GM23338 (cell line): ENCODE measurements at regions not wholly inside any gene's neighbourhood (a gene's known extent, or its start where the extent isn't known, plus 50 kb on each side); places are given as distances from the start of the nearest gene placed in this dataset.
A peak's percentile ranks its signal among the peaks of the same experiment; 100 is the strongest.

ENCODE experiments used
- ATAC-seq: fragments of 200-7000 bp; cut with Tn5 transposase; 3 replicates; pipeline ENCODE4 v1.9.1; 2020
- DNase-seq: peaks from one replicate; pipeline ENCODE4 v3.0.0-alpha.2; 2015; ENCODE audit warnings: low spot score
- H2AFZ ChIP-seq: fragments of 200-600 bp; sonication (generic); 2 replicates; pipeline ENCODE4 v1.8.0; 2016; ENCODE audit warnings: antibody characterized with exemption, mild to moderate bottlenecking, moderate library complexity
- H3F3A ChIP-seq: fragments of 200-600 bp; sonication (generic); replicated peaks from 2 replicates; pipeline ENCODE4 v1.8.0; 2017; ENCODE audit warnings: antibody characterized with exemption, mixed run types, low read depth
- H3K27ac ChIP-seq: fragments of 200-600 bp; sonication (generic); 2 replicates; pipeline ENCODE4 v1.6.1; 2016; ENCODE audit warnings: low read depth
- H3K27me3 ChIP-seq: fragments of 200-600 bp; sonication (generic); 2 replicates; pipeline ENCODE4 v1.8.0; 2016; ENCODE audit warnings: mild to moderate bottlenecking, mixed run types, moderate library complexity; ENCODE audit not compliant: insufficient read depth
- H3K36me3 ChIP-seq: fragments of 200-600 bp; sonication (generic); 2 replicates; pipeline ENCODE4 v1.8.0; 2016; ENCODE audit warnings: mild to moderate bottlenecking; ENCODE audit not compliant: insufficient read depth
- H3K4me1 ChIP-seq: fragments of 200-600 bp; sonication (generic); 2 replicates; pipeline ENCODE4 v1.8.0; 2016; ENCODE audit warnings: mild to moderate bottlenecking, moderate library complexity; ENCODE audit not compliant: insufficient read depth
- H3K4me2 ChIP-seq: fragments of 200-600 bp; sonication (generic); 2 replicates; pipeline ENCODE4 v1.7.1; 2017; ENCODE audit warnings: mixed run types
- H3K4me3 ChIP-seq: fragments of 200-600 bp; sonication (generic); 2 replicates; pipeline ENCODE4 v1.6.1; 2016; ENCODE audit warnings: mixed run types
- H3K79me2 ChIP-seq: fragments of 200-600 bp; sonication (generic); replicated peaks from 2 replicates; pipeline ENCODE4 v1.8.0; 2017; ENCODE audit warnings: mild to moderate bottlenecking; ENCODE audit not compliant: insufficient read depth
- H3K9me2 ChIP-seq: fragments of 200-600 bp; sonication (generic); 2 replicates; pipeline ENCODE4 v1.8.0; 2017; ENCODE audit not compliant: insufficient read depth
- H4K20me1 ChIP-seq: fragments of 200-600 bp; sonication (generic); replicated peaks from 2 replicates; pipeline ENCODE4 v1.8.0; 2017; ENCODE audit warnings: mild to moderate bottlenecking; ENCODE audit not compliant: insufficient read depth
- H3K27ac Mint-ChIP-seq: 2 replicates; pipeline ENCODE4 v1.8.0; 2020; ENCODE audit warnings: inconsistent platforms, mild to moderate bottlenecking, moderate library complexity, mixed read lengths
- H3K27me3 Mint-ChIP-seq: 3 replicates; pipeline ENCODE4 v1.8.0; 2022; ENCODE audit warnings: low read depth, mild to moderate bottlenecking, moderate library complexity, mixed read lengths, inconsistent platforms; ENCODE audit not compliant: insufficient read depth, poor library complexity
- H3K36me3 Mint-ChIP-seq: 3 replicates; pipeline ENCODE4 v1.8.0; 2021; ENCODE audit warnings: low read depth, mild to moderate bottlenecking, inconsistent platforms, moderate library complexity, mixed read lengths
- H3K4me1 Mint-ChIP-seq: 3 replicates; pipeline ENCODE4 v1.8.0; 2020; ENCODE audit warnings: mild to moderate bottlenecking, inconsistent platforms, mixed read lengths
- H3K4me3 Mint-ChIP-seq: 3 replicates; pipeline ENCODE4 v1.8.0; 2021; ENCODE audit warnings: moderate library complexity, mild to moderate bottlenecking, inconsistent platforms, mixed read lengths
- H3K9me3 Mint-ChIP-seq: 3 replicates; pipeline ENCODE4 v1.8.0; 2020; ENCODE audit warnings: moderate library complexity, mild to moderate bottlenecking, inconsistent platforms, mixed read lengths
- CREB1 ChIP-seq: fragments of 250-450 bp; sonication (Bioruptor Pico); IDR thresholded peaks from 2 replicates; pipeline ENCODE4 v1.5.0; 2020; ENCODE audit warnings: low read depth, mild to moderate bottlenecking, moderate library complexity
- EZH2phosphoT487 ChIP-seq: fragments of 200-600 bp; sonication (generic); IDR thresholded peaks from one replicate; pipeline ENCODE4 v1.8.1; 2018; ENCODE audit warnings: antibody characterized with exemption; ENCODE audit not compliant: unreplicated experiment
- JUNB ChIP-seq: IDR thresholded peaks from one replicate; pipeline ENCODE4 v1.6.1; 2016; ENCODE audit warnings: antibody characterized with exemption; ENCODE audit not compliant: unreplicated experiment
- ZNF114 ChIP-seq: fragments of 250-450 bp; sonication (Bioruptor Pico); IDR thresholded peaks from 2 replicates; pipeline ENCODE4 v1.5.0; 2020; ENCODE audit warnings: mild to moderate bottlenecking, moderate library complexity
- TF ChIP-seq, protein P1 (sequence below): fragments of 250-450 bp; sonication (Bioruptor Pico); IDR thresholded peaks from 2 replicates; pipeline ENCODE4 v1.5.0; 2020; ENCODE audit warnings: mild to moderate bottlenecking, moderate library complexity

- H3K27ac Mint-ChIP-seq, result no peak overlapping the region
- no peaks in the 10 kb centered on the region for H3K27me3 ChIP-seq
These were observed 348.8 kb upstream of the SETBP1 start for GRCh38 chr18:44331656-44332570.

More at GRCh38 chr18:44331656-44332570, 348.8 kb upstream of the SETBP1 start:
- no peaks in the 10 kb centered on the region for H3F3A ChIP-seq
- 0 out of 2 replicates have a peak overlapping the region, but pooled peaks have one; percentile 30 for H2AFZ ChIP-seq
- H3K4me3 Mint-ChIP-seq, result no peak overlapping the region
- H3K4me1 Mint-ChIP-seq, result no peaks in the 10 kb centered on the region
- H3K27ac ChIP-seq, result no peak overlapping the region
- DNase-seq (no peak), ATAC-seq (no peak)
- H3K9me3 Mint-ChIP-seq, result peaks cover 9% of the 10 kb centered on the region; the same call in 2 of the 3 replicates
- no peaks in the 10 kb centered on the region for H3K36me3 ChIP-seq
- no peaks in the 10 kb centered on the region for H4K20me1 ChIP-seq
- no peaks in the 10 kb centered on the region for H3K36me3 Mint-ChIP-seq
- H3K4me2 ChIP-seq, result no peak overlapping the region
- no peaks in the 10 kb centered on the region for H3K79me2 ChIP-seq
- H3K9me2 ChIP-seq, result no peaks in the 10 kb centered on the region
- no peak for TF ChIP-seq CREB1 (CRISPR knock-in tag)
- no peak for TF ChIP-seq EZH2phosphoT487
- TF ChIP-seq JUNB, result no peak
- TF ChIP-seq, protein P1, sequence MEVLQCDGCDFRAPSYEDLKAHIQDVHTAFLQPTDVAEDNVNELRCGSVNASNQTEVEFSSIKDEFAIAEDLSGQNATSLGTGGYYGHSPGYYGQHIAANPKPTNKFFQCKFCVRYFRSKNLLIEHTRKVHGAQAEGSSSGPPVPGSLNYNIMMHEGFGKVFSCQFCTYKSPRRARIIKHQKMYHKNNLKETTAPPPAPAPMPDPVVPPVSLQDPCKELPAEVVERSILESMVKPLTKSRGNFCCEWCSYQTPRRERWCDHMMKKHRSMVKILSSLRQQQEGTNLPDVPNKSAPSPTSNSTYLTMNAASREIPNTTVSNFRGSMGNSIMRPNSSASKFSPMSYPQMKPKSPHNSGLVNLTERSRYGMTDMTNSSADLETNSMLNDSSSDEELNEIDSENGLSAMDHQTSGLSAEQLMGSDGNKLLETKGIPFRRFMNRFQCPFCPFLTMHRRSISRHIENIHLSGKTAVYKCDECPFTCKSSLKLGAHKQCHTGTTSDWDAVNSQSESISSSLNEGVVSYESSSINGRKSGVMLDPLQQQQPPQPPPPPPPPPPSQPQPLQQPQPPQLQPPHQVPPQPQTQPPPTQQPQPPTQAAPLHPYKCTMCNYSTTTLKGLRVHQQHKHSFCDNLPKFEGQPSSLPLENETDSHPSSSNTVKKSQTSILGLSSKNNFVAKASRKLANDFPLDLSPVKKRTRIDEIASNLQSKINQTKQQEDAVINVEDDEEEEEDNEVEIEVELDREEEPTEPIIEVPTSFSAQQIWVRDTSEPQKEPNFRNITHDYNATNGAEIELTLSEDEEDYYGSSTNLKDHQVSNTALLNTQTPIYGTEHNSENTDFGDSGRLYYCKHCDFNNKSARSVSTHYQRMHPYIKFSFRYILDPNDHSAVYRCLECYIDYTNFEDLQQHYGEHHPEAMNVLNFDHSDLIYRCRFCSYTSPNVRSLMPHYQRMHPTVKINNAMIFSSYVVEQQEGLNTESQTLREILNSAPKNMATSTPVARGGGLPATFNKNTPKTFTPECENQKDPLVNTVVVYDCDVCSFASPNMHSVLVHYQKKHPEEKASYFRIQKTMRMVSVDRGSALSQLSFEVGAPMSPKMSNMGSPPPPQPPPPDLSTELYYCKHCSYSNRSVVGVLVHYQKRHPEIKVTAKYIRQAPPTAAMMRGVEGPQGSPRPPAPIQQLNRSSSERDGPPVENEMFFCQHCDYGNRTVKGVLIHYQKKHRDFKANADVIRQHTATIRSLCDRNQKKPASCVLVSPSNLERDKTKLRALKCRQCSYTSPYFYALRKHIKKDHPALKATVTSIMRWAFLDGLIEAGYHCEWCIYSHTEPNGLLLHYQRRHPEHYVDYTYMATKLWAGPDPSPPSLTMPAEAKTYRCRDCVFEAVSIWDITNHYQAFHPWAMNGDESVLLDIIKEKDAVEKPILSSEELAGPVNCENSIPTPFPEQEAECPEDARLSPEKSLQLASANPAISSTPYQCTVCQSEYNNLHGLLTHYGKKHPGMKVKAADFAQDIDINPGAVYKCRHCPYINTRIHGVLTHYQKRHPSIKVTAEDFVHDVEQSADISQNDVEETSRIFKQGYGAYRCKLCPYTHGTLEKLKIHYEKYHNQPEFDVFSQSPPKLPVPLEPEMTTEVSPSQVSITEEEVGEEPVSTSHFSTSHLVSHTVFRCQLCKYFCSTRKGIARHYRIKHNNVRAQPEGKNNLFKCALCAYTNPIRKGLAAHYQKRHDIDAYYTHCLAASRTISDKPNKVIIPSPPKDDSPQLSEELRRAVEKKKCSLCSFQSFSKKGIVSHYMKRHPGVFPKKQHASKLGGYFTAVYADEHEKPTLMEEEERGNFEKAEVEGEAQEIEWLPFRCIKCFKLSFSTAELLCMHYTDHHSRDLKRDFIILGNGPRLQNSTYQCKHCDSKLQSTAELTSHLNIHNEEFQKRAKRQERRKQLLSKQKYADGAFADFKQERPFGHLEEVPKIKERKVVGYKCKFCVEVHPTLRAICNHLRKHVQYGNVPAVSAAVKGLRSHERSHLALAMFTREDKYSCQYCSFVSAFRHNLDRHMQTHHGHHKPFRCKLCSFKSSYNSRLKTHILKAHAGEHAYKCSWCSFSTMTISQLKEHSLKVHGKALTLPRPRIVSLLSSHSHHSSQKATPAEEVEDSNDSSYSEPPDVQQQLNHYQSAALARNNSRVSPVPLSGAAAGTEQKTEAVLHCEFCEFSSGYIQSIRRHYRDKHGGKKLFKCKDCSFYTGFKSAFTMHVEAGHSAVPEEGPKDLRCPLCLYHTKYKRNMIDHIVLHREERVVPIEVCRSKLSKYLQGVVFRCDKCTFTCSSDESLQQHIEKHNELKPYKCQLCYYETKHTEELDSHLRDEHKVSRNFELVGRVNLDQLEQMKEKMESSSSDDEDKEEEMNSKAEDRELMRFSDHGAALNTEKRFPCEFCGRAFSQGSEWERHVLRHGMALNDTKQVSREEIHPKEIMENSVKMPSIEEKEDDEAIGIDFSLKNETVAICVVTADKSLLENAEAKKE (CRISPR knock-in tag), result no peak
- no peak for TF ChIP-seq ZNF114 (CRISPR knock-in tag)
- no peak overlapping the region for H3K4me3 ChIP-seq
- H3K4me1 ChIP-seq, result no peaks in the 10 kb centered on the region
- H3K27me3 Mint-ChIP-seq, result no peaks in the 10 kb centered on the region
